GM19372 (cell line): ENCODE measurements at regions not wholly inside any gene's neighbourhood (a gene's known extent, or its start where the extent isn't known, plus 50 kb on each side); places are given as distances from the start of the nearest gene placed in this dataset.
"Not testable (repeated sequence)": the region's sequence is repeated elsewhere in the genome, so short reads cannot be mapped to it uniquely, and the experiment has no call there.

Source experiments
- ATAC-seq: cut with Tn5 transposase; IDR thresholded peaks from one replicate; pipeline ENCODE4 v1.9.1; 2021; ENCODE audit warnings: mild to moderate bottlenecking, low read depth, moderate library complexity; ENCODE audit not compliant: unreplicated experiment

DNA sequence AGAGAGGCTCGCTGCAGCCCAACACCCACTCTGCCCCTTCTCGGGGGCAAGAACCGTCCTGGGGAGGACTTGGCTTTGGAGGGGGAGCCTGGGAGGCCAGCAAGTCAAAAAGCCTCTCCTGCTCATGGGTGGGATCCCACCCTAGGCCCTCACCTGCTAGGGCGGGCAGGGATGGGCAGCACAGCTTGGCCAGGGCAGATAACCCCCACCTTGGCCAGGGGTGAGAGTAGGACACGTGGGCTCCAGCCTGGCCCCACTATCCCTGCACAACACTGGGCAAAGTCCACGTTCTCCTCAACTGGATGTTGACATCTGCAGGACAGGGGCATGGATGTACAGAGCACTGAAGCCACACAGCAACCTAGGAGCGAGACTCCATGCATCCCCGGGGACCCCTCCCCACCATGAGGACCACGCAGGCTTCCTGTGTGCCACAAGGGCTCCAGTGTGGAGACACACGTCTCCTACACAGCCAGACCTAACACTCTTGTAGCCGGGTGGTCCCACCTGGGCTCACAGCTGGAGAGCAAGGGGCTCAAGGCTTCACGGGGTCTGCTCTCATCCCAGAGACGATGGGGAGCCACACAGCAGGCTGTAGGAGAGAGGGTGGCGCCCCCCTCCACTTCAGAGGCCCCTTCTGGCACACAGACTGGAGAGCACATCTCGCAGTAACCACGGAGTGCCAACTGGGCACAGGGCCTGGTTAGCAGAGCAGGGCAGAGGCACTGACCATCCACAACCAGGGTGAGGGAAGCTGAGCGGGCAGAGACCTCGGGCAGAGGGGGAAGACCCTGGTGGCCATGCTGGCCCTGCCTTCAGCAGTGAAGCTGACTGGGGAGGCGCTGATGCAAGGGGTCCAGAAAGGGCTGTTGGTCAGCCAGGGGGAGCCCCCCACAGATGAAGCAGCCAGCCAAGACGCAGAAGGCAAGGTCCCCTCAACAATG, 171.1 kb downstream of the CRYBB2 start:
- no peak for ATAC-seq

DNA sequence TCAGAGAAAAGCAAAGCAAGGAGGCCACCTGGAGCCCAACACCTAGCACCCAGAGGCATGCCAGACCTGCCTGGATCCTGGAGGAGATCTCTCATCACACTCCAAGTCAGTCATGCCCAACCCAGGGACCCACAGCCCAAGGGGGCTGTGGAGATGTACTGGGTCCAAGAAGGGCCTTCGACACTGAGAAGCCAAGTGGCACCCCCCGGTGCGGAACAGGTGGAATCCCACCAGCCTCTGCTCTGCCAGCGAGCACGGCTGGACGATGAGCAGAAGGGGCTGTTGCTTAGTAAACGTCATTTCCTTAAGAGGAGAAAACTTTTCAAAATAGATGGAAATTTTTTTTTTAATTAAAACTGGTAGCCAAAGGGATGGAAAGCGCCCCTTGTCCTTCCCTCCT, 171.9 kb upstream of the GRK3 start:
- no peak for ATAC-seq

DNA sequence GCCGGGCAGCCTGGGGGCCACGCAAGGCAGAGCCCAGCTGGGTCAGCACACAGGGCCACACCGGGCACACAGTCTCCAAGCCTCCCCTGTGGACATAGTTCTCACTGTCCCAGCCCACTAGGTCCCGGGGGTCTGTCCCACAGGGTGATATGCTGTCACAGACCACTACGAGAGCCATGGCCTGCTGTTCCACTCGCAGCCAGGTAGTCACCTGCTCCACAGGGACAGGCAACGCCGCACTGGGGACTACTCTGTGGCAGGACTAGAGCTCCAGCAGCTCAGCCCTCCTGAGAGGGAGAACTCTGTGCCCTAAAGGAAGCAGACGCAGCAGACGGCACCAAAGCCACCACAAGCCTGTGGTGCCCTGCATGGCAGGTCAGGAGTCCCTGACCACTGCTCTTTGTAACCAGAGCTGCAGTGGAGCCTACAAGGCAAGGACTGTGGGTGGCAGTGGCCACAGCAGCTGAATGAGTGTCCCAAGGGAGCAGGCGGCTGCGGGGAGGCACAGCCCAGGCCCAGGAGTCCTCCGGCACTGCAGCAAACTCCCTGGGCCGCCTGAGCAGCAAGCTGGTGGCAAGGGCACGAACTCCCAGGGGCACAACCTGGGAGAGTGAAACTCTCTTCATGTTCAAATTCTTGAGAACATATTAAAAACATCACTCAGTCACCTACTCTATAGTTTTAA, 171.2 kb upstream of the GRK3 start:
- no peak for ATAC-seq

DNA sequence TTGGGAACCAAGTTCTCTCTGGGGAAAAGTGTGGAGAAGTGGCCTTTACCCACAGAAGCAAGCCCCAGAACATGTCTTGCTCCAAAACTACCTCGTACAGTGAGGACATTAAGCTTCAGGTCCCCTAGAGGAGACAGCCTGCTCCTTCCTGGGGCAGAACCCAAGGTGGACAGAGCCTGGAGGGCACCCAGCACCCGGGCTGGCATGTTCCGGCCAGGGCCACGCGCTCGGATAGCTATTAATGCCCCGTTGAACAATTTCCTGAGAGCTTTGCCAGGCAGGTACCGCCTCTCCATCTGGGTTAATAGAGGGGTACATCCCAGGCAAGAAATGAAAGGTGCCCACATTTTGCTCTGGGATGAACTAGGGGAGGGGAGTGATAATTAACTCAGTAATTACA, 169.0 kb upstream of the GRK3 start:
- no peak for ATAC-seq

DNA sequence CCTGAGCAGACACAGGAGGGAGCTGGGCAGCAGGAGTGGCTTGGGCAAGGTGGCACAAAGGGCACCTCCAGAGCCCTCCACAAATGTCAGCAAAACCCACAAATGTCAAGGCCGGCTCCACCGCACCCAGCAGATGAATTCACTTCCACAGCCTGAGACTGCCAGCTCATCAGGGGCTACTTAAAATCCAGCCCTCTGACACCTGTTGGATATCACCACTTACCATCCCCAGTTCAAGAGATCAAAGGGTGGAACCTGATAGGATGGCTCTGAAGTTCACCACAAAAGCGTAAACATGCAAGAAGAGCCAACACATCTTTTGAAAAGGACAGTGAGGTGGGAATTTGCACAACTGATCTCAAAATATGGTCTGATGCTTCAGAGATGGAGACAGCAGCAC, 168.6 kb upstream of the GRK3 start:
- no peak for ATAC-seq

DNA sequence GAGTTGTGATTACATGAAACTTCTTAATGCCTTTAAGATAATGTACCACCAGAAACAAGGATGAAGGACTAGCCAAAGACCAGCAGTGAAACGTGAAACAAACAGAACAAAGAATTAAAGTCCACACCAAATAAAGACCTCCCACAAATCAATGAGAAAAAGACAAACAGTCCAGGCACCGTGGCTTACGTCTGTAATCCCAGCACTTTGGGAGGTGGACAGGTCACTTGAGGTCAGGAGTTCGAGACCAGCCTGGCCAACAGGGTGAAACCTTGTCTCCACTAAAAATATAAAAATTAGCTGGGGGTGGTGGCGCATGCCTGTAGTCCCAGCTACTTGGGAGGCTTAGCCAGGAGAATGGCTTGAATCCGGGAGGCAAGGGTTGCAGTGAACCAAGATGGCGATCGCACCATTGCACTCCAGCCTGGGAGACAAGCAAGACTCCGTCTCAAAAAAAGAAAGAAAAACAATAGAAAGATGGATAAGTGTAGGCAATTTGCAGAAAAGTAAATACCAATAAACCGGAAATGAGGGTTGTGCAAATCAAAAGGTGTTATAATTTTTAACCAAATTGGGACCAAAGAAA, 167.8 kb upstream of the GRK3 start:
- no peak for ATAC-seq

DNA sequence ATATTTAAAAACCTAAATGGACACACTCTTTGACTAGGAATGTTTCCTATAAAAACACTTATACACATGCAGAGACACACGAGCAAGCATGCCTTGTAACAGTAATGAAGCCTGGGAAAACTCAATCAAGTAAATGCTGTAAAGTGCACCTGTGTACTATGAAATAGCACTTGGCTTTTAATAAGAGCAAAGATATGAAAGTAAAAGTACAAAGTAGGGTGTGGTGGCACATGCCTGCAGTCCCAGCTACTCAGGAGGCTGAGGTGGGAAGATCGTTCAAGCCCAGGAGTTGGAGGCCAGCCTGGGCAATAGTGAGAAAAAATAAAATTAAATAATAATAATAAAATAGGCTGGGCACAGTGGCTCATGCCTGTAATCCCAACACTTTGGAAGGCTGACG, 166.9 kb upstream of the GRK3 start:
- ATAC-seq, result no peak

DNA sequence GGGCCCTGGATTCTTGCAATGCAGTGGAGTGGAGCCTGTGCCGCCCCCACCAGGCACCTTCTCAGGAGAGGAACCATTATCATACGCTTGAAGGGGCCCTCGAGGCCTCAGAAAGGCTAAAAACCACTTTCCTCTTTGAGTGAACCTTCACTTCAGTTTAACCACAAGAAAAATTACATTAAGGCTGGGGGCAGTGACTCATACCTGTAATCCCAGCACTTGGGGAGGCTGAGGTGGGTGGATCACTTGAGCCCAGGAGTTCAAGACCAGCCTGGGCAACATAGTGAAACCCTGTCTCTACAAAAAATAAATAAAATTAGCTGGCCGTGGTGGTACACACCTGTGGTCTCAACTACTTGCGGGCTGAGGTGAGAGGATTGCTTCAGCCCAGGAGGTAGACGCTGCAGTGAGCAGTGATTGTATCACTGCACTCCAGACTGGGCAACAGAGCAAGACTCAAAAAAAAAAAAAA, 165.8 kb upstream of the GRK3 start:
- ATAC-seq, result not testable (repeated sequence)

DNA sequence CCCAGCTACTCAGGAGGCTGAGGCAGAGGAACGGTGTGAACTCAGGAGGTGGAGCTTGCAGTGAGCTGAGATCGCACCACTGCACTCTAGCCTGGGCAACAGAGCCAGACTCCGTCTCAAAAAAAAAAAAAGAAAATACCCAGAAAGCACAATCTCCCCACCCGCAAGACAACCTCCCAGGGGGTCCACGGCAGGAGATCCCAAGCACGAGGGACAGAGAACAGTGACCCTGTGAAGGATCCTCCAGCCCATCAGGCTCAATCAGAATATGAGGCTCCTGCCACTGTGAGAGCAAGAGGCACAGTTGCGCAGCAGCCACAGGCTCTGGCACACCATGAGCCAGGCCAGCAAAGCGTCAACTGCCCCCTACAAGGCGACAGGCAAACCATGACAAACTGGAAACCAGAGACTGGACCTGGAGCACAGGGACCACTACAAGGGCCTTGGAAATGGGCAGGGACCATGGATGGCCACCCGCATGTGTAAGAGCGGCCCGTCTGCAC, 164.8 kb upstream of the GRK3 start:
- ATAC-seq, result no peak

DNA sequence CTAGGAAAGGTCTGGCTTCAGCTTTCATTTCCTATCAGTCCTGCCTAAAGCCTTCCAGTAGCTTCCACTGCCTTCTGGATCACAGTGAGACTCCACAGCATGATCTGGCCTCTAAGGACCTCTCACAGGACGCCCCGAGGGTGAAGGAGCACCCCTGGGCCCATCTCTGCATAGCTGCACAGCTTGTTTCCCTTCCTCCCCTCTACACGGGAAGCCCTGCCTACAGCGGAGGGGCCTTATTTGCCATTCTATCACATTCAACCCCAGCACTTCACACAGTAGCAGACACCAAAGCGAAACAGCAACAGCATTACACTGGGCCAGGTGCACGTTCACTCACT, 162.3 kb upstream of the GRK3 start:
- no peak for ATAC-seq

DNA sequence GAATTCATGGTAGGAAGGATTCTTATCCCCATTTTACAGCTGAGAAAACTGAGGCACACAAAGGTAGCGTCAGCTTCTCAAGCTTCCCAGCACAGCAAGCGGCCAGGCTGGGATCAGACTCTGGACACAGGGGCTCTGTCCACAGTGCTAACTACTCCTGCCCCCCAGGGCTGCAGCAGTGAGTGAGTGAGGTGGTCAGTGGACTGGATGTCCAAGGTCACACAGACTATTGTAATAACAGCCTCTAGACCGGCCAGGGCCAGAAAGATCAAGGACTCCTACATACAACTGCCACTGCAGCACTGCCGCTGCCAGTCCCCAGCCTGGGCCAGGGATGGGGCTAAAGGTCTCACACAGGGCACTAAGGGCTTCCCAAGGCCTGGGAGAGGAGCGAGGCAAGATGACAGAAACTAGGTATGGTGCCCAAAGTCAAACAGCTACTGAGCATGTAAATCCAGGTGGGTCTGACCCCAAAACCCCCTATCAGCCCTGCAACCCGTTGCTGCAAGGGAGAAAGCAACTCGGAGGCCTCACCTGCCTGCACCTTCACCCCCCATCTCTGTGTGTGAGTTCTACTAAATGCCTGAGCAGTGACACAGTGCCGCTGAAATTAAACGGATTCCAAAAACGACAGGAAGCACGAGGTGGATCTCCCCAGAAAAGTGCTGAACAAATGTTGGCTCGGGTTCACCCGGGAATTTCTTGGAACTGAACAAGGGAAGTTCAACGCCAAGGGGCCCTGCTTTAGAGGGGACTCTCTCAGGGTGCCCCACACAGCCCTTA, 161.8 kb upstream of the GRK3 start:
- no peak for ATAC-seq

DNA sequence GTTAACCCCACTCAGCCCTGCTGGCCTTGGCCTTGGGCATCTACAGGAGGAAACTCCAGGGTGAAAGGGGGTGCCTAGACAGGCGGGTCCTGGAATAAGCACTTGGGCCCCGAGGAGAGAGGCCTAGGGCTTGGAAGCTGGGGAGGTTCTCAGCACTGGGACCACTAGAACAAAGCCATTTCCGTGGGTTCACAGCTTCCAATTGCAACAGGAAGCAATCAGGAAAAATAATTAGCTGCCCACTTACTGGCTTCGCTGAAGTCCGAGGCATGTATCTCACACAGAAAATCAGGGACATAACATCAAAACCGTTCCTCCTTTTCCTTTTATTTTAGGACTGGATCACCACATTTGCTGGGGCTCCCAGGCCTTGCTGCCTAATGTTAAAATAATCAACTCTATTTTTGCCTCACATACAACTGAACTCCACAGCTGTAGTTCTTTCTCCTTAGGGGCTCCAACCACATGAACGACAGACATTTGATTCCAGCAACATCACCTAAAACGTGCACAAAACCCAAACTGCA, 161.1 kb upstream of the GRK3 start:
- ATAC-seq, result no peak

DNA sequence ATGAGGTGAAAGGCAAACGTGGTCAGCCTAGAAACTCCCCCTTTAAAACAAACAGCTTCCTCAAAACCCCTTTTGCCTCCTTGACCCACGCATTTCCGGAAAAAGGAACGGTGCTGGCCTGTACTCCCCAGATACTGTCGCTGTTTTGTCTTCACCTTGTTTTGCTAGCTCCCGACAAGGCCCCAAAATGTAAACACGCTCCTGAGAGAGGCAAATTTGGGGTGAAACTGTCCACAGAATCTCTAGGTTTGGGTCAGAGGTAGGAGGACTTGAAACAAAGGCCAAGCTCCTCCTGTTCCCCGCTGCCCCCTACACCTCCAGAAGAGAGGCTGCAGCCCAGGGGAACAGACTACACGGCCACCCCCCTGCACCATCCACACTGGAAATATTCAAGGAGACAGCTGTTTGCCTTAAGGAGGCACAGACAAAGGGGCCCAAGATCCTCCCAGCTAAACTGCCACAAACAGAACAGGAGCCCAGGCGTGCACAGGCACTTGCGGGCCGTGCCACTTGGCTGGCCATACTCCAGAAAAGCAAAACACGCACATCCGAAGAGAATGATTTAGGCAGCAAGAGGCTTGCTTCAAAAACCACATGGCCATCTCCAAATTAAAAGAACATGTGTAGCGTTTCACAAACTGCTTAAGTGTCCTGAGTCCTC, 160.5 kb upstream of the GRK3 start:
- ATAC-seq, result no peak

DNA sequence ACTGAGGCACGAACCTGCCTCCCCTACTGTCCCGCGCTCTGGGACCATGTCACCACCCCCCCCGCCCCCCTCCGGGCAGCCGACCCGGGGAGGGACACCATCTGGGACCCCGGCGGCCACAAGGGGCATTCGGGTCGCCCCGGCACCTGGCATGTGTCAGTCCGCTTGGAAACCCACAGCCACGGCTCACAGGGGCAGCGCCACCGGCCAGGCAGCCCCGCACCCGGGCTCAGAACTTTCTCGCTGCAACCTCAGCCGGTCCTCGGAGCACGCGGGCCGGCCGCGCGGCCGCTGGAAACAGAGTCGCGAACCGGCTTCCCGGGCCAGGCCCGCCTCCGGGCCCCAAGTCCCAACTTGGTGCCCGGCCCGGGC, 159.9 kb upstream of the GRK3 start:
- ATAC-seq, result peak; percentile 11

DNA sequence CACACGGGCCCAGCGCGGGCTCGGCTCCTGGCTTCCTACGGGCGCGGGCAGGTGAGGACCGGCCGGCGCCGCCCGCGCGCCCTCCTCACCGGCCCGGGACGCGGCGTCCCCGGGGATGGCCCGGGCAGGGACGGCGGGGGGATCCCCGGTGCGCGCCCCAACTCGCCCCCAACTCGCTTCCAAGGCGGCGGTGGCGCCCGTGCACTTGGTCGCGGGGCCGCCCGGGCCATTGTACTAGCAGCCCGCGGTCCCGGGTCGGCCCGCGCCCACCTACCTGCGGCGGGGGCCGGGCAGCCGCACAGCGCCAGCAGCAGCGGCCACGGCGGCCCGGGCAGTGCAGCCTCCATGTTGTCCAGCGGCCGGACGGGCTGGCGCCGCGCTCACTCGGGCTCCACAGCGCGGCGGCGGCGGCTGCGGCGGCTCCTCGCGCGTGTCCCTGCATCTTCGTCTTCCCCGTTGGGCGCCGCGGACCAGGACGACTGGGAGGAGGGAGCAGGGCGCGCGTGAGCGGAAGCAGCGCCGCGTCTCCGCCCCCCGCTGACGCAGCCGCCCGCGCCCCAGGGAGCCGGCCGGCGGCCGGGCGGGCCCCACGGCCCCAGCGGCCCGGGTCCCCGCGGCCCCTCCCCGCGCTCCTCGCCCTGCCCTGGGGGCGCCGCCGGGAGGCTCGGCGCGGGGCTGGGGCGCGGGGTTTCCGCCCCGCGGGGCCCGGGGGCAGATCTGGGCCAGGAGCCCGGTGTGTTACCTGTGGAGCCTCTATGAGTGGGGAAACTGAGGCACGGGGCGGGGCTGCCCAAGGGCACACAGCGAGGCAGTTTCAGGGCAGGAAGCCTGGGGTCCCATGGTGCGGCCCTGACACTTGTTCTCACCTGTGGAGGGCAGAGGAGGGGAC, 159.3 kb upstream of the GRK3 start:
- ATAC-seq, result peak; percentile 58

DNA sequence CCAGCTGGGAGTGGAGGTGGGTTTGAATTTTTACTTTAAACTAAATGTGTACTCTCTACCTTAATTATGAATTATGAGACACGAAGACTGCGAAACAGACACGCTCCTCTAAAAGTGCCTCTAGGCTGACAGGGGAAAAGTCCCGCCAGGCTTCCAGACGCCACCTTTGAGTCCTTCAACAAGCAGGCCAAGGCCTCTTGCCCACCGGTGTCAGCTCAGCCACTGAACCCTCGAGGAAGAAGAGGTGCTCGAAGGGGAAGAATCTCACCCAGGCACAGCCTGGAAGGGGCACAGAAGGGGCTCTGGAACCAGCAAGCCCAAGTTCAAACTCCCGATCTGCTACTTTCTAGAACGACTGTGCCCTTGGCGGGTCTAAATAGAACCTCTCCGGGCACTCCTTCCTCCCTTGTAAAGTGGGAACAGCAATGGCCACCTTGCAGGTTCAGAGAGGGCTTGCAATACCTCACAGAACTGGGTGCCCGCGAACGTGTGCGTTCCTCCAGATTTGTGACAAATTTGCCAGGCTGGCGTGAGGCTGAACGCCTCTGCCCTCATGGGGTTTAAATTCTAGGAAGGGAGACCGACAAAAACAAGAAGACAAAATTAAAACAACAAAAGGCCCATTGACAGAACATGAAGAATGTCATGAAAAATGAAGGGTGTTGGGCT, 158.5 kb upstream of the GRK3 start:
- ATAC-seq, result no peak

DNA sequence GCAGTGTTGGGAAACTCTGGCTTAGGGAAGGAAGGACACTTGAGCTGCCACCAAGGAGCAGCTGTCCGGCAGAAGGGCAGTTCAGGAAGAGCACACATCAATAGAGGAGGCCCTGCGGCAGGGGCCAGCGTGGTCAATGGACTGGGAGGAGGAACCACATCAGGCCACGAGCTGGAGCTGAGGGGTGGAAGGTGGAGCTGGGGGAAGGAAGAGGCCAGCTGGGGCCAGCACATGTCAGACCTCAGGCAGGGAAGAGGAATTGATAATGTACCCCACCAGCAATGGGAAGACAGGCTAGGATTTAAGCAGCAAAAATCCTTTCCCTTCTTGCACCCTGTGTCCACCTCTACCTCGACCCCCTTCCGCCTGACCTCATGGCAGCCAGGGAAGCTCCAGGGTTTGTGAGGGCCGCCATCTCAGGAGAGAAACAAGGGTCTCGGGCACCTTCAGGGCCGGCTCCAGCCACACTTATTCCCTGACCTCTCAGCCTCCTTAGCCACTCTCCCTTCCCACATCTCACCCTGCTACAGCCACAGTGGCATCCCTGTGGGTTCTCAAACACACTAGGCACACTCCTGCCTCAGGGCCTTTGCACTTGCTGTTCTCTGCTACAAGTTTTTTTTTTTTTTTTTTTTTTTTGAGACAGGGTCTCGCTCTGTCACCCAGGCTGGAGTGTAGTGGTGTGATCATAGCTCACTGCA, 157.8 kb upstream of the GRK3 start:
- ATAC-seq, result no peak
